ENCODE measurements at regions not wholly inside any gene's neighbourhood (a gene's known extent, or its start where the extent isn't known, plus 50 kb on each side); places are given as distances from the start of the nearest gene placed in this dataset.

DNA sequence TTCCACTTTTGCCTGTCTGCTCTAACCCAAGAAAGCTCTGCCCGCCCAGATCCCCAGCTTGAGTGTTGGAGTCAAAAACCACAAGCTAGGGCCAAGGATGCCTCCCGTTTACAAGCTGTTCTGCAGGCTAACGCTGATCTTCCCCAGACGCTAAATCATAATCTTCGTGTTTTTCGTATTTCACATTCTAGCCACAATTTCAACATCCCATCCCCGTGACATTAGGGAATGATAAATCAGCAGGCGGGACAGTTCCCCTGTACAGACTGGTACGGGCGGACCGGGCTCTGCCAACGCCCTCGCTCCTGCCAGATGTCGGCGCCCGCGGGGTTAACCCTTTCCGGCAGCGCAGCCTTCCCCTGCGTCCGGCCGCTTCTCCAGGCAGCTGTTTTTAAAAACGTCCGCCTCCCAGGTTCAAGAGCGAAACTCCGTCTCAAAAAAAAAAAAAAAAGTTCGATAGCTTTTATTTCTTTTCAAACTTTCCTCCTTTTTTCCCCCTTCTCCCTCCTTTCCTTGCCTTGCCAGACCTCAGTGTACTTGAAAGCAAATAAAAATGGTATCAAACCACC is 81.0 kb upstream of the BNC1 start:
- no peak for DNase-seq (ENCODE audit: low read depth, low spot score)
- Histone ChIP-seq H3K9me3 (ENCODE audit: control insufficient read depth, insufficient read depth, low read length) (no peaks in the 10 kb centered on the region), H3K27ac (ENCODE audit: low read depth, low read length) (no peak overlapping the region), H3K4me3 (ENCODE audit: low read depth, low read length) (peak overlapping the region; percentile 46), H3K27me3 (ENCODE audit: control insufficient read depth, insufficient read depth, low read length) (peaks cover 34% of the 10 kb centered on the region)
- no peak for TF ChIP-seq CTCF (IDR thresholded peaks at IDR 0.05; ENCODE audit: low read depth, low read length)
- POLR2A ChIA-PET: no interaction called here
- CTCF ChIA-PET: interaction anchor here (3.6 kb wide), 1 partner anchor 117 kb away, joined by 13 read pairs; no protein-coding TSS in a partner anchor

DNA sequence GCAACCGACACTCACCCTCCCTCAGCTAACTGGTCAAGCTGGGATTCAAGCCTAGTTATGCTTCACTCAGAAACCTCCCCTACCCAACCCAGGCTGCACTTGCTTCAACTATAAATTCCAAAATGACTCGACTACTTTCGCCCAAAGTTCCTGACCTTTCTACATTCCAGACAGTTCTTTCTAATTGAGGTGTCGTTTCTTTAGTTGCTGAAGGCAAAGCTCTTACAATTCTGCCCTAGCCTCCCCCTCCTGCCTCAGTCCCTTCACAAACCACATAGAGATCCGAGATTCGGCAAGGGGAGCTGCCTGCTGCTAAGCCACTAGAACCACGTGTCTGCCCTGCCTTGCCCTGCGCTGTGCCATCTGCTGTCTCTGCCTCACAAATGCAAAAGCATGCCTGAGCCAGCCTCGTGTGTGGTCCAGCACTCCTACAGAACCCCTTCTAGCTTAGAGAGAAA is 74.7 kb upstream of the SH3GL3 start:
- peaks cover 21% of the 10 kb centered on the region for H3K27me3 ChIP-seq (ENCODE audit: control insufficient read depth, insufficient read depth, low read length)
- ChIA-PET POLR2A (no interaction called here), CTCF (interaction anchor here (0.8 kb wide), 1 partner anchor 124 kb away, joined by 4 read pairs; no protein-coding TSS in a partner anchor)
- no peak overlapping the region for H3K4me3 ChIP-seq (ENCODE audit: low read depth, low read length)
- no peak overlapping the region for H3K27ac ChIP-seq (ENCODE audit: low read depth, low read length)
- DNase-seq (ENCODE audit: low read depth, low spot score): no peak
- no peak for TF ChIP-seq CTCF (IDR thresholded peaks at IDR 0.05; ENCODE audit: low read depth, low read length)
- no peaks in the 10 kb centered on the region for H3K9me3 ChIP-seq (ENCODE audit: control insufficient read depth, insufficient read depth, low read length)

DNA sequence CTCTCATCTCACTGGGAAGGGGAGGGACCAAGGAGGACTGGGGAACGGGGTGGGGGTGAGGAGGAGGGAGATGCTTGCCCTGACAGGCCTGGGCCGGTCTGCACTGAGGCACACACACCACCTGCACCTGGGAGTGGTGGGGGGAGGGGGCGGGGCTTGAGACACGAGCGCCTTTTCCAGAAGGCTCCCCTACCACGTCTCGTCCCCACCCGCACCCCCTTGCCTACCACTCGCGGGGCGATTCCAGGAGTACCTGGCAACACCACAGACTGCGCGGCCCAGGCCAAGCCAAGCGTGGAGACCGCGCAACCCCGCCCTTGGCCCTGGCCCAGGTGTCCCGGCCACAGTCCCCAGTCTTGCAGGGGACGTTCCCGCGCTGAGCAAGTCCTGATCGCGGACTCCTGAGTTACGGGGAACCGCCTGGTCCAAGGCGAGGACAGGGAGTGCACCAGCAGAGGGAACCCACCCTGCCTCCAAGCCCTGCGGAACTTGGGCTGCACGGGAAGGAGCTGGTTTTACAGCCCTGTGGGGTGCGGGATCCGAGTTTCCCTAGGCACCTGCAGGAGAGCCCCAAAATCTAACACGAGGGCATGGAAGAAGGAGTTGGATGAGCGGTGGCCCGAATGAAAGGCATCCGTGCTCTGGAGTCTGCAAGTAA is 68.1 kb upstream of the SH3GL3 start:
- Histone ChIP-seq H3K27me3 (ENCODE audit: control insufficient read depth, insufficient read depth, low read length) (peaks cover 16% of the 10 kb centered on the region), H3K27ac (ENCODE audit: low read depth, low read length) (no peak overlapping the region), H3K4me3 (ENCODE audit: low read depth, low read length) (no peak overlapping the region), H3K9me3 (ENCODE audit: control insufficient read depth, insufficient read depth, low read length) (no peaks in the 10 kb centered on the region)
- POLR2A ChIA-PET: no interaction called here
- TF ChIP-seq CTCF (IDR thresholded peaks at IDR 0.05; ENCODE audit: low read depth, low read length): no peak
- no peak for DNase-seq (ENCODE audit: low read depth, low spot score)
- CTCF ChIA-PET: interaction anchor here (4.0 kb wide), 1 partner anchor 131 kb away, joined by 24 read pairs; no protein-coding TSS in a partner anchor

DNA sequence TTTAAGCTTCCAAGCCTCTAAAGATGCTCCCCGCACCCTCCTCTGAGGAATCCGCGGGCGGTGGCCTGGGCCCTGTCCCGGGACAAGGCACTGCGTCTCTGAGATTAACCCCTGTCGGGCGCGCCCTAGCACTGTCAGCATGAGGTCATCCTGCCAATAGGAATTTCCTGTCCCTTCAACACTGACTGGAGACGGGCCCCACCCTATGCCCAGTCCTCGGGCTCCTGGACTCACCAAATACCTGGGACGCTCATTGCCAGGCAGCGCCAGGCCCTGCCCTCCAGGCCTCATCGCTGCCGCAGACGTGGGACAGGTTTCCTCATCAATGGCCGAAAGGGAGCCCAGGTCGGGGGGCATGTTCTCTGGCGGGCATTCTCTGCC is 67.6 kb upstream of the SH3GL3 start:
- Histone ChIP-seq H3K27ac (ENCODE audit: low read depth, low read length) (no peak overlapping the region), H3K4me3 (ENCODE audit: low read depth, low read length) (no peak overlapping the region), H3K27me3 (ENCODE audit: control insufficient read depth, insufficient read depth, low read length) (peaks cover 11% of the 10 kb centered on the region), H3K9me3 (ENCODE audit: control insufficient read depth, insufficient read depth, low read length) (no peaks in the 10 kb centered on the region)
- POLR2A ChIA-PET: no interaction called here
- CTCF ChIA-PET: interaction anchor here (4.0 kb wide), 1 partner anchor 132 kb away, joined by 24 read pairs; no protein-coding TSS in a partner anchor
- DNase-seq (ENCODE audit: low read depth, low spot score): no peak
- TF ChIP-seq CTCF (IDR thresholded peaks at IDR 0.05; ENCODE audit: low read depth, low read length): no peak

DNA sequence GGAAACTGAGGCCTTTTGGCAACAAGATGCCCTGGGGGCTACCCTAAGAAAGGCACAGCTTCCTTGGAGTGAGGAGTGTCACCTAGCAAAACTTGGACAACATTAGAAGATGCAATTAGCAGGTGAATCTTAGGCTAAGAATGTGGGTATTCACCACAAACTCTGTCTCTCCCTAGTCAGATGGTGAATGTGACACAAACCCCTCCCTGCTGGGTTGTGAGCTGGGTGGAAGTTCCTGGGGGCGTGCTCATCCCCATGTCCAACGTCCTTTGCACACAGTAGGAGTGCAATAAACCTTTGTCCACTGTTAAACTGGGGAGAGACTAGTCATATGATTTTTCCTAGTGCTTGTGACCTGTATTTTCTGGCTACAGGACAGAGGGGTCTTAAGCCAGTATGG is 67.1 kb upstream of the SH3GL3 start:
- H3K27me3 ChIP-seq (ENCODE audit: control insufficient read depth, insufficient read depth, low read length): peaks cover 8% of the 10 kb centered on the region
- TF ChIP-seq CTCF (IDR thresholded peaks at IDR 0.05; ENCODE audit: low read depth, low read length): no peak
- ChIA-PET CTCF (interaction anchor here (4.0 kb wide), 1 partner anchor 132 kb away, joined by 24 read pairs; no protein-coding TSS in a partner anchor), POLR2A (no interaction called here)
- H3K4me3 ChIP-seq (ENCODE audit: low read depth, low read length): no peak overlapping the region
- no peaks in the 10 kb centered on the region for H3K9me3 ChIP-seq (ENCODE audit: control insufficient read depth, insufficient read depth, low read length)
- H3K27ac ChIP-seq (ENCODE audit: low read depth, low read length): no peak overlapping the region
- DNase-seq (ENCODE audit: low read depth, low spot score): no peak

Measured in AG04450 (cell line).